GM06990 (cell line): ENCODE measurements at regions not wholly inside any gene's neighbourhood (a gene's known extent, or its start where the extent isn't known, plus 50 kb on each side); places are given as distances from the start of the nearest gene placed in this dataset.

Source experiments
- DNase-seq: peaks from one replicate; pipeline ENCODE4 v3.0.0-alpha.2; 2011; ENCODE audit not compliant: insufficient read length; ENCODE audit errors: extremely low read depth
- H3K27me3 ChIP-seq: replicated peaks from 2 replicates; pipeline ENCODE4 v1.6.0; 2011; ENCODE audit warnings: low read length; ENCODE audit not compliant: control insufficient read depth, insufficient read depth
- H3K36me3 ChIP-seq: 2 replicates; pipeline ENCODE4 v1.5.1; 2011; ENCODE audit warnings: low read length; ENCODE audit not compliant: control insufficient read depth, insufficient read depth
- H3K4me3 ChIP-seq: replicated peaks from 2 replicates; pipeline ENCODE4 v1.5.1; 2011; ENCODE audit warnings: low read depth, mild to moderate bottlenecking, control low read depth, low read length
- TF ChIP-seq, protein P1 (sequence below): IDR thresholded peaks from 2 replicates; pipeline ENCODE4 v1.5.1; 2011; ENCODE audit warnings: low read length, control low read depth, mild to moderate bottlenecking, inconsistent platforms; ENCODE audit not compliant: insufficient read depth, poor library complexity, severe bottlenecking

- TF ChIP-seq, protein P1, sequence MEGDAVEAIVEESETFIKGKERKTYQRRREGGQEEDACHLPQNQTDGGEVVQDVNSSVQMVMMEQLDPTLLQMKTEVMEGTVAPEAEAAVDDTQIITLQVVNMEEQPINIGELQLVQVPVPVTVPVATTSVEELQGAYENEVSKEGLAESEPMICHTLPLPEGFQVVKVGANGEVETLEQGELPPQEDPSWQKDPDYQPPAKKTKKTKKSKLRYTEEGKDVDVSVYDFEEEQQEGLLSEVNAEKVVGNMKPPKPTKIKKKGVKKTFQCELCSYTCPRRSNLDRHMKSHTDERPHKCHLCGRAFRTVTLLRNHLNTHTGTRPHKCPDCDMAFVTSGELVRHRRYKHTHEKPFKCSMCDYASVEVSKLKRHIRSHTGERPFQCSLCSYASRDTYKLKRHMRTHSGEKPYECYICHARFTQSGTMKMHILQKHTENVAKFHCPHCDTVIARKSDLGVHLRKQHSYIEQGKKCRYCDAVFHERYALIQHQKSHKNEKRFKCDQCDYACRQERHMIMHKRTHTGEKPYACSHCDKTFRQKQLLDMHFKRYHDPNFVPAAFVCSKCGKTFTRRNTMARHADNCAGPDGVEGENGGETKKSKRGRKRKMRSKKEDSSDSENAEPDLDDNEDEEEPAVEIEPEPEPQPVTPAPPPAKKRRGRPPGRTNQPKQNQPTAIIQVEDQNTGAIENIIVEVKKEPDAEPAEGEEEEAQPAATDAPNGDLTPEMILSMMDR = no peak
- Histone ChIP-seq H3K4me3 (no peak overlapping the region), H3K27me3 (no peaks in the 10 kb centered on the region), H3K36me3 (no peaks in the 10 kb centered on the region)
- no peak for DNase-seq
Observed at GRCh38 chr16:79806757-79807156, 206.2 kb upstream of the MAF start.

GRCh38 chr16:79805621-79806020 is 205.1 kb upstream of the MAF start:
- DNase-seq = no peak
- Histone ChIP-seq H3K27me3 (no peaks in the 10 kb centered on the region), H3K4me3 (no peak overlapping the region), H3K36me3 (no peaks in the 10 kb centered on the region)
- TF ChIP-seq, protein P1 = no peak

- H3K27me3 ChIP-seq = no peaks in the 10 kb centered on the region
- no peak for DNase-seq
- H3K36me3 ChIP-seq = no peaks in the 10 kb centered on the region
- H3K4me3 ChIP-seq = no peak overlapping the region
- TF ChIP-seq, protein P1 = no peak
Observed at GRCh38 chr16:79801646-79802045, 201.1 kb upstream of the MAF start.

DNA sequence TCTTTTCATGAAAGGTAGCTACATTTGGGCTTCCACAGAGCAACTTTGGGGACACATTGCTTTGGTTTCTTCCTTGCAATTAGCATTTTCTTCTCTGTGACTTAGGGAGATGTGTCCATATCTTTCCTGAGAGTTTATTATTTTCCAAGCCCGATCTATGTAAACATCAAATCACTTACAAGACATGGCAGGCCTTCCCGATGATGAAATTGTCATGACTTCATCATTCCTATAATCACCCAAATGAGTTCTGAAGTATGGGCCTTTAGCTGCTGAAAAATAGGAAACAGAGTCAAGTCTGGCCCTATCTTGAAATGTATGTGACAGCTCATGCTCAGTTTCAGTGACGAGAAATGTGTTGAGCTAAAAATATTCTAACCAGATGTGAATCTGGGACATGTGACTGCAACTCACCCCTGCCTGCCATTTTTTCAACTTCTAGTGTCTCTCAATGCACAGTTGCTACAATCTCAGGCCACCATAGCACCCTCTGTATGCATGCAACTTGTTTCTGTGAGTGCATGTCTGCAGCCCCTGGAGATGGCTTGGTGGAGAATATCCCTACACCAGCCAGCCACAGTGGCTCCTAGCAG is 199.6 kb upstream of the MAF start:
- no peaks in the 10 kb centered on the region for H3K27me3 ChIP-seq

GRCh38 chr16:79798416-79799053 is 198.0 kb upstream of the MAF start:
- H3K27me3 ChIP-seq = no peaks in the 10 kb centered on the region
- no peaks in the 10 kb centered on the region for H3K36me3 ChIP-seq
- TF ChIP-seq, protein P1 = no peak
- DNase-seq = no peak
- no peak overlapping the region for H3K4me3 ChIP-seq

More for the DNA sequence above, 199.6 kb upstream of the MAF start:
- TF ChIP-seq, protein P1 = no peak
- Histone ChIP-seq H3K4me3 (no peak overlapping the region), H3K36me3 (no peaks in the 10 kb centered on the region)
- no peak for DNase-seq
